A673 (cell line): ENCODE measurements at regions not wholly inside any gene's neighbourhood (a gene's known extent, or its start where the extent isn't known, plus 50 kb on each side); places are given as distances from the start of the nearest gene placed in this dataset.

Experiments
- BruUV-seq: library from RNA; stranded (reverse); fragments of 400-500 nt; replicated peaks from 2 replicates; lab custom pipeline; 2021; lab: Mats Ljungman, UMichigan
- CTCF ChIA-PET: fragments of 300-600 bp; sonication (Branson Sonifier 250); formaldehyde crosslinking; loops from one replicate; lab custom pipeline; 2022; ENCODE audit warnings: antibody characterized with exemption; lab: Charles Lee
- POLR2A ChIA-PET: fragments of 300-600 bp; sonication (Branson Sonifier 250); formaldehyde crosslinking; loops from one replicate; lab custom pipeline; 2022; ENCODE audit warnings: antibody characterized with exemption; ENCODE audit not compliant: low non-redundant PET; lab: Charles Lee
- DNase-seq: peaks from one replicate; pipeline ENCODE4 v3.0.0-alpha.2; 2015; ENCODE audit warnings: low spot score
- H3K27ac ChIP-seq: fragments of 200-600 bp; sonication (generic); 2 replicates; pipeline ENCODE4 v1.5.1; 2016; ENCODE audit warnings: mixed run types, low read depth, mild to moderate bottlenecking, mixed read lengths, antibody characterized with exemption, low read length; ENCODE audit not compliant: poor library complexity, severe bottlenecking
- H3K27me3 ChIP-seq: fragments of 200-600 bp; sonication (generic); replicated peaks from 2 replicates; pipeline ENCODE4 v1.6.1; 2017; ENCODE audit warnings: mixed run types, low read depth, mild to moderate bottlenecking, mixed read lengths, antibody characterized with exemption, low read length; ENCODE audit not compliant: insufficient read depth, poor library complexity
- H3K36me3 ChIP-seq: fragments of 200-600 bp; sonication (generic); 2 replicates; pipeline ENCODE4 v1.6.1; 2016; ENCODE audit warnings: mixed run types, mild to moderate bottlenecking, mixed read lengths, antibody characterized with exemption, low read length; ENCODE audit not compliant: insufficient read depth, poor library complexity, severe bottlenecking
- H3K4me1 ChIP-seq: fragments of 200-600 bp; sonication (generic); 2 replicates; pipeline ENCODE4 v1.6.1; 2017; ENCODE audit warnings: mixed run types, mild to moderate bottlenecking, mixed read lengths, antibody characterized with exemption, low read length; ENCODE audit not compliant: insufficient read depth, poor library complexity, severe bottlenecking
- H3K4me3 ChIP-seq: fragments of 200-600 bp; sonication (generic); 2 replicates; pipeline ENCODE4 v1.5.1; 2016; ENCODE audit warnings: low read depth, mixed run types, mild to moderate bottlenecking, mixed read lengths, low read length; ENCODE audit not compliant: poor library complexity, severe bottlenecking
- H3K9me3 ChIP-seq: fragments of 200-600 bp; sonication (generic); 2 replicates; pipeline ENCODE4 v1.6.1; 2016; ENCODE audit warnings: mixed run types, low read depth, mild to moderate bottlenecking, mixed read lengths, antibody characterized with exemption, low read length; ENCODE audit not compliant: poor library complexity, severe bottlenecking
- CTCF ChIP-seq: fragments of 300-800, 200-600 bp; sonication (generic); conservative IDR thresholded peaks from 2 replicates; pipeline ENCODE4 v1.5.1; 2017; ENCODE audit warnings: low read depth, mild to moderate bottlenecking, antibody characterized with exemption, low read length, moderate library complexity, mixed read lengths
- EZH2 ChIP-seq: fragments of 200-600 bp; sonication (generic); IDR thresholded peaks from 2 replicates; pipeline ENCODE4 v1.6.1; 2017; ENCODE audit warnings: borderline replicate concordance, low read depth, mild to moderate bottlenecking, mixed read lengths, antibody characterized with exemption, low read length; ENCODE audit not compliant: poor library complexity, severe bottlenecking
- intact Hi-C: fragments of 100-400 bp; cut with micrococcal nuclease; formaldehyde crosslinking; loops from one replicate; pipeline ENCODE4 v1.10.0; 2022; ENCODE audit not compliant: unreplicated experiment

GRCh38 chr22:48889887-48890692, 937.6 kb downstream of the BRD1 start:
- Histone ChIP-seq H3K4me3 (no peak overlapping the region), H3K27me3 (no peaks in the 10 kb centered on the region), H3K9me3 (no peaks in the 10 kb centered on the region), H3K4me1 (no peaks in the 10 kb centered on the region), H3K27ac (no peak overlapping the region), H3K36me3 (no peaks in the 10 kb centered on the region)
- no peak for TF ChIP-seq CTCF
- no peak for TF ChIP-seq EZH2
- CTCF ChIA-PET, result no interaction called here
- no TSS peak for BruUV-seq
- no peak for DNase-seq
- POLR2A ChIA-PET, result no interaction called here
- intact Hi-C loops, result no loop called here

GRCh38 chr22:48889209-48889830, 938.4 kb downstream of the BRD1 start:
- intact Hi-C loops, result no loop called here
- CTCF ChIA-PET, result no interaction called here
- Histone ChIP-seq H3K27me3 (no peaks in the 10 kb centered on the region), H3K4me3 (no peak overlapping the region), H3K4me1 (peaks cover 1% of the 10 kb centered on the region), H3K36me3 (no peaks in the 10 kb centered on the region), H3K27ac (no peak overlapping the region), H3K9me3 (no peaks in the 10 kb centered on the region)
- no peak for DNase-seq
- no TSS peak for BruUV-seq
- no peak for TF ChIP-seq EZH2
- no peak for TF ChIP-seq CTCF
- POLR2A ChIA-PET, result no interaction called here

- H3K4me1 ChIP-seq, result peaks cover 4% of the 10 kb centered on the region
- no TSS peak for BruUV-seq
- intact Hi-C loops, result no loop called here
- ChIA-PET CTCF (no interaction called here), POLR2A (no interaction called here)
- H3K4me3 ChIP-seq, result no peak overlapping the region
- DNase-seq, result no peak
- no peak for TF ChIP-seq EZH2
- TF ChIP-seq CTCF, result no peak
- H3K36me3 ChIP-seq, result no peaks in the 10 kb centered on the region
- H3K27ac ChIP-seq, result no peak overlapping the region
- no peaks in the 10 kb centered on the region for H3K27me3 ChIP-seq
- no peaks in the 10 kb centered on the region for H3K9me3 ChIP-seq
Measured at GRCh38 chr22:48888466-48889208, 939.0 kb downstream of the BRD1 start.
